GM12874 (cell line): ENCODE measurements at regions not wholly inside any gene's neighbourhood (a gene's known extent, or its start where the extent isn't known, plus 50 kb on each side); places are given as distances from the start of the nearest gene placed in this dataset.

ENCODE experiments used
- TF ChIP-seq, protein P1 (sequence below): IDR thresholded peaks from 2 replicates; pipeline ENCODE4 v1.5.1; 2011; ENCODE audit warnings: low read depth, mild to moderate bottlenecking, control low read depth, low read length, moderate library complexity; ENCODE audit not compliant: insufficient read depth

DNA sequence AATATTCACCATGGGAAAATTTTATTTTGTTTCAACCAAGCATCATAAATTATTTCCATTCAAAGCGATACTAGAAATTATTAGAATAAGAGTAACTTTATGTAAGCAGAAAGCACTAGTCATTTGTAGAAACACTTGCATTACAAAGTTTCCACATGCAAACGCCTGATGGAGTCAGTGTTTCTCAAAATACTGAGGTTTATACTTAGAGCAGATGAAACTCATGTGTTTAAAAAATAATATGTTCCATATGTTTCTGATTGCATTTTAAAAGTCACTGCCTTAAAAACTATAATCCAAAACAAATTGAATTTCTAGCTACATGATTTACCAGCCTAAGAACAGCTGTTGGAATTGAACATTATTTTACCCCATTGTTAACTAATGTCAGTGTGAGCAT, 1246.4 kb downstream of the SLC16A7 start:
- TF ChIP-seq, protein P1, sequence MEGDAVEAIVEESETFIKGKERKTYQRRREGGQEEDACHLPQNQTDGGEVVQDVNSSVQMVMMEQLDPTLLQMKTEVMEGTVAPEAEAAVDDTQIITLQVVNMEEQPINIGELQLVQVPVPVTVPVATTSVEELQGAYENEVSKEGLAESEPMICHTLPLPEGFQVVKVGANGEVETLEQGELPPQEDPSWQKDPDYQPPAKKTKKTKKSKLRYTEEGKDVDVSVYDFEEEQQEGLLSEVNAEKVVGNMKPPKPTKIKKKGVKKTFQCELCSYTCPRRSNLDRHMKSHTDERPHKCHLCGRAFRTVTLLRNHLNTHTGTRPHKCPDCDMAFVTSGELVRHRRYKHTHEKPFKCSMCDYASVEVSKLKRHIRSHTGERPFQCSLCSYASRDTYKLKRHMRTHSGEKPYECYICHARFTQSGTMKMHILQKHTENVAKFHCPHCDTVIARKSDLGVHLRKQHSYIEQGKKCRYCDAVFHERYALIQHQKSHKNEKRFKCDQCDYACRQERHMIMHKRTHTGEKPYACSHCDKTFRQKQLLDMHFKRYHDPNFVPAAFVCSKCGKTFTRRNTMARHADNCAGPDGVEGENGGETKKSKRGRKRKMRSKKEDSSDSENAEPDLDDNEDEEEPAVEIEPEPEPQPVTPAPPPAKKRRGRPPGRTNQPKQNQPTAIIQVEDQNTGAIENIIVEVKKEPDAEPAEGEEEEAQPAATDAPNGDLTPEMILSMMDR: no peak

DNA sequence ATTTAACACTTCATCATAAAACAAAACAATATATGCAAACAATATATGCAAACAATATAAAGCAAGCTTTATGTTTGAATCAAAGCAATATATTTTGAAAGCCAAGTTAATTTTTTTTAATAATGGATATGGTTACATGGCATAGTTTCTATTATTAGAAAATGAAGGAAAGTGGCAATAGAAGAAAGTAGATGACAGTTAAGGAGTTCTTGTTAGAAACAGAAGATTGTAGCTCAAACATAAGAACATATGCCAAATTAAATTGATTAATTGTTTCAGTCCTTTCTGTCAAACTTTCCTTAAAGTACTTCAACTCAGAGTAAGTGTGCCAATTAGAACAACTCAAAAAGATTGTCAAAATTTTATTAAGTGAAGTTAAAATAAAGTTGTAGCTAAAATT, 1248.3 kb downstream of the SLC16A7 start:
- TF ChIP-seq, protein P1: no peak

DNA sequence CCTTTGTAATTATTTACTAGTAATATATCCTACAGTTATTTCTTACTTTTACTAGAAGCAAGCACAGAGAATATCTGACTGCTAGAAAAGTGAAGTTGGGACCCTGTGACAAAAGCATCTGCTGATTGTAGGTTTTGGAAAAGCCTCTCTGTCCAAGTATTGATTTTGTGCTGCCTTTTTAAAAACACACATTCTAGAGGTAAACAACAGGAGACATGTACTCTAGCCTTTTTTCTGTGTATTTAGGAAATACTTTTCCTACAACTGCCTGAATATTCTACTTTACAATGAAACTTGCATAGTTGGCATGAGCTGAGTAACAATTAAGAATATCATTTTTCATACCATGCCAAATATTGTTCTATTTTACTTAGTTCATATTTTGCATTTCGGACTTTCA, 1249.0 kb downstream of the SLC16A7 start:
- TF ChIP-seq, protein P1: no peak

DNA sequence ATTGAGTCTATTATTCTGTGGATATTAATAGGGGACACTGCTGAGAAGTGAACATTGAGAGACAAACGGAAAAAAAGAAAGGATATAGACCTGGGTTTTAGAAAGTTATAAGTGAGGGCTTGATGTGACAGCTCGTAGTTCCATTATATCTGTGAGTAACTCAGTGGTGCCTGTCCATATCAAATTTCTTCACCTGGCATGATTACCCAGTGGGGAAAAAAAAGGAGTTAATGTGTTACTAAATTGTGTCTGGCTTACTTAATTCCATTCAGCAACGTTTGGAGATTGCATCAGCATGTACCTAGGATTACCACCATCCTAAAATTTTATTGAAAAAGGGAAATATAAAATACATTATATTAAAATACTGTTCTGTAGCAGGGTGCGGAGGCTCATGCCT, 1249.9 kb downstream of the SLC16A7 start:
- TF ChIP-seq, protein P1: no peak

DNA sequence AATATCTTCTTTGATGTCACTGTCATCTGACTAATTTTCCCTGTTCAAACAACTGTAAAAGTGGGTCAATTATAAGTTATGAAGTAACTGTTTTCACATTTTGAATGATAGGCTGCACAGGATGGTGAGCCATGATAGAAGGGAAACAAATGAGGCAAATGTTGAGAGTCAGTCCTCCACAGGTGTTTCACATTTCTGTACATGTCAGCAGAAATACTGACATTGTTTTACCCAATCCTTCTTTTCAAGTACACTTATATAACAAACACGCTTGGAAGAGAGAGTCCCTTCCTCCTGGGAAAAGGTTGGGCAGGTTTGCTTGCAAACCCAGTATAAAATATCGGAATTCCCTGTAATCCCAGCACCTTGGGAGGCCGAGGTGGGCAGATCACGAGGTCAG, 1251.5 kb downstream of the SLC16A7 start:
- TF ChIP-seq, protein P1: no peak

DNA sequence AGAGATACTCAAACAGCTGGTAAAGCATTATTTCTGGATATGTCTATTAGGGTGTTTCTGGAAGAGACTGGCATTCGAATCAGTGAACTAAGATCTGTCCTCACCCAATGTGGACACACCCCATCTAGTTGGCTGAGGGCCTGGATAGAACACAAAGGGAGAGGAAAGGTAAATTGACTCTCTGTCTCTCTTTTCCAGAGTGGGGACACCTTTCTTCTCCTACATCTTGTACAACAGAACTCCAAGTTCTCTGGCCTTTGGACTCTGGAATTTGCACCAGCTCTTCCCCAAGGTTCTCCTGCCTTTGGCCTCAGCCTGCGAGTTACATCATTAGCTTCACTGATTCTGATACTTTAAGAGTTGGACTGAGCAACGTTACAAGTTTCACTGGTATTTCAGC, 1253.9 kb downstream of the SLC16A7 start:
- TF ChIP-seq, protein P1: no peak

DNA sequence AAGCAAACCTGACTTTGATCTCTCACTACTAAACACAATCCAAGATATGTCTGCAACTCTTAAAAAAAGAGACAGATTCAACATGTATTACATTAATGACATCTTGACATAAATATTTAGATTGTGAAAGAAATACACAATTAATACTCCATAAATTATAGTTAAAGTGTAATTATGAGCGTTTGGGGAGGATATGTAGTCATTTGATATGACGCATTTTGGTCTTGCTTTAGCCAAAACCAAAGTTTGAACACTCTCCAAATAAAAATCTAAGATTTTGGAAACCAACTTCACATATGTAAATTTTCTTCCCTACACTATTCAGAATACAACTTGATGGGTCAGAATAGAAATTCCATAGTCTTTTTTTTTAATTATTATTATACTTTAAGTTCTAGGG, 1257.6 kb downstream of the SLC16A7 start:
- TF ChIP-seq, protein P1: no peak

DNA sequence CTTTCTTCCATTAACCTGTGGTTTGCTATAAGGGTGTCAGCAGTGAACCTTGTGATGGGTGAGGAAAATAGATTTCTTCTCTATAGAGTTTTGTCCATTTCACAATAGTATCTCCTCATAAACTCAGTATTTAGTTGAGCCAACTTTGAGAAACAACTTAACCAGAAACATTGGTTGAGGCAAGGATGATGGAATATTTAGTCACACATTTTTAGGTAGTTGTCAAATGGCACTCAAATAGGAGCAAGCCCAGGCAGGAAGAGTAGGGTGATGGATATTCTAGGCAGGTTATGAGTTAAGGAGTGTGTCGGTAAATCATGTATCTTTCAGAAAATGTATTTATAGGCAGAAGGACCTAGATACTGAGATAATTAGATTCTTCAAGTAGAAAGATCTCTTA, 1267.6 kb downstream of the SLC16A7 start:
- TF ChIP-seq, protein P1: no peak
